Ovary (tissue), 7 donors: ENCODE measurements at regions not wholly inside any gene's neighbourhood (a gene's known extent, or its start where the extent isn't known, plus 50 kb on each side); places are given as distances from the start of the nearest gene placed in this dataset.

ENCODE experiments used
- DNase-seq, 5 donors: peaks; one replicate each; pipeline ENCODE4 v3.0.0-alpha.2; 2019 to 2020
- H3K27ac ChIP-seq, 2 donors: fragments of 200-600 bp; one replicate each; pipeline versions ENCODE4 v1.5.1 to v1.8.0; 2019 to 2022
- H3K27me3 ChIP-seq: fragments of 200-600 bp; one replicate; pipeline ENCODE4 v1.8.0; 2022
- H3K36me3 ChIP-seq: fragments of 200-600 bp; sonication (generic); one replicate; pipeline ENCODE4 v1.5.1; 2019
- H3K4me1 ChIP-seq: one replicate; pipeline ENCODE4 v1.8.1; 2013; ENCODE audit warnings: mild to moderate bottlenecking, moderate library complexity; ENCODE audit not compliant: insufficient read depth
- H3K4me3 ChIP-seq: fragments of 200-600 bp; sonication (generic); one replicate; pipeline ENCODE4 v1.5.1; 2017
- H3K9me3 ChIP-seq, 2 donors: fragments of 200-600 bp in 1 of 2; sonication (generic) in 1 of 2; one replicate each; pipeline versions ENCODE4 v1.5.1 to v1.8.1; 2013 to 2019; ENCODE audit warnings: mild to moderate bottlenecking in 1 of 2, moderate library complexity in 1 of 2
- EP300 ChIP-seq: sonication (generic); formaldehyde crosslinking; IDR thresholded peaks from one replicate; pipeline ENCODE4 v1.6.1; 2017; ENCODE audit warnings: antibody characterized with exemption
- POLR2A ChIP-seq: fragments of 450-650 bp; IDR thresholded peaks from one replicate; pipeline ENCODE4 v1.6.1; 2017; ENCODE audit warnings: antibody characterized with exemption, mild to moderate bottlenecking, moderate library complexity
- WGBS, 3 donors: extraction: QIAGEN DNeasy Blood & Tissue Kit in 1 of 3; methylation state at CpG; one replicate each; pipeline versions ENCODE4 v1.1.5 to v1.1.7; 2013 to 2017; 5-methylcytosine and 5-hydroxymethylcytosine counted together
- intact Hi-C, 4 donors: fragments of 100-400 bp; cut with DNase I; formaldehyde crosslinking; loops; one replicate each; pipeline versions ENCODE4 v1.11.0 to v1.15.1; 2022 to 2023
- TF ChIP-seq, protein P1 (sequence below), 3 donors: fragments of 450-650 bp in 2 of 3; fragments of 200-600 bp in 1 of 3; IDR thresholded peaks; one replicate each; pipeline versions ENCODE4 v1.5.1 to v1.8.0; 2016 to 2022; ENCODE audit warnings: antibody characterized with exemption in 3 of 3, mild to moderate bottlenecking in 1 of 3
- donor health status: DM: no; HTN: no; CAD: no; lungs with moderate emphysema.
- donor health status: DM: no; HTN: no; CAD: no.
- donor health status: Bipolar disorder and iron deficiency.
- donor health status: DM: no; HTN: no; CAD: no.
- donor health status: DM: yes; HTN: yes; CAD: no.

- WGBS, 3 donors: 51 to 76% (median 69%) methylated on average over 2 of the region's 2 CpGs
Measured at GRCh38 chr18:47471784-47472183, 220.3 kb upstream of the SKOR2 start.

GRCh38 chr18:47470941-47471340 is 219.5 kb upstream of the SKOR2 start:
- Histone ChIP-seq H3K4me3 (no peak overlapping the region), H3K36me3 (no peaks in the 10 kb centered on the region), H3K4me1 (no peaks in the 10 kb centered on the region), H3K27ac (no peak overlapping the region), H3K27me3 (no peaks in the 10 kb centered on the region), H3K9me3 (no peaks in the 10 kb centered on the region)
- 65 to 70% (median 66%) methylated on average over 2 of the region's 2 CpGs for WGBS, 3 donors
- intact Hi-C loops: no loop called here
- TF ChIP-seq, protein P1, sequence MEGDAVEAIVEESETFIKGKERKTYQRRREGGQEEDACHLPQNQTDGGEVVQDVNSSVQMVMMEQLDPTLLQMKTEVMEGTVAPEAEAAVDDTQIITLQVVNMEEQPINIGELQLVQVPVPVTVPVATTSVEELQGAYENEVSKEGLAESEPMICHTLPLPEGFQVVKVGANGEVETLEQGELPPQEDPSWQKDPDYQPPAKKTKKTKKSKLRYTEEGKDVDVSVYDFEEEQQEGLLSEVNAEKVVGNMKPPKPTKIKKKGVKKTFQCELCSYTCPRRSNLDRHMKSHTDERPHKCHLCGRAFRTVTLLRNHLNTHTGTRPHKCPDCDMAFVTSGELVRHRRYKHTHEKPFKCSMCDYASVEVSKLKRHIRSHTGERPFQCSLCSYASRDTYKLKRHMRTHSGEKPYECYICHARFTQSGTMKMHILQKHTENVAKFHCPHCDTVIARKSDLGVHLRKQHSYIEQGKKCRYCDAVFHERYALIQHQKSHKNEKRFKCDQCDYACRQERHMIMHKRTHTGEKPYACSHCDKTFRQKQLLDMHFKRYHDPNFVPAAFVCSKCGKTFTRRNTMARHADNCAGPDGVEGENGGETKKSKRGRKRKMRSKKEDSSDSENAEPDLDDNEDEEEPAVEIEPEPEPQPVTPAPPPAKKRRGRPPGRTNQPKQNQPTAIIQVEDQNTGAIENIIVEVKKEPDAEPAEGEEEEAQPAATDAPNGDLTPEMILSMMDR (IDR thresholded peaks at IDR 0.05): no peak
- no peak for TF ChIP-seq POLR2A
- no peak for DNase-seq

More at GRCh38 chr18:47471784-47472183, 220.3 kb upstream of the SKOR2 start:
- H3K27me3 ChIP-seq: no peaks in the 10 kb centered on the region
- no peak overlapping the region for H3K27ac ChIP-seq
- no peaks in the 10 kb centered on the region for H3K36me3 ChIP-seq
- H3K9me3 ChIP-seq: no peaks in the 10 kb centered on the region
- H3K4me3 ChIP-seq: no peak overlapping the region
- H3K4me1 ChIP-seq: no peaks in the 10 kb centered on the region
- intact Hi-C loops: no loop called here
- TF ChIP-seq EP300: no peak
- no peak for TF ChIP-seq POLR2A
- TF ChIP-seq, protein P1 (IDR thresholded peaks at IDR 0.05): no peak
- DNase-seq: no peak

- H3K9me3 ChIP-seq: no peaks in the 10 kb centered on the region
- H3K27ac ChIP-seq: no peak overlapping the region
- intact Hi-C loops: no loop called here
- no peak for DNase-seq
- no peaks in the 10 kb centered on the region for H3K4me1 ChIP-seq
- 25 to 37% (median 33%) methylated on average over 2 of the region's 2 CpGs for WGBS, 3 donors
- H3K36me3 ChIP-seq: no peaks in the 10 kb centered on the region
- TF ChIP-seq, protein P1 (IDR thresholded peaks at IDR 0.05): no peak
- H3K4me3 ChIP-seq: no peak overlapping the region
- H3K27me3 ChIP-seq: no peaks in the 10 kb centered on the region
Measured at GRCh38 chr18:47469576-47469975, 218.1 kb upstream of the SKOR2 start.

DNA sequence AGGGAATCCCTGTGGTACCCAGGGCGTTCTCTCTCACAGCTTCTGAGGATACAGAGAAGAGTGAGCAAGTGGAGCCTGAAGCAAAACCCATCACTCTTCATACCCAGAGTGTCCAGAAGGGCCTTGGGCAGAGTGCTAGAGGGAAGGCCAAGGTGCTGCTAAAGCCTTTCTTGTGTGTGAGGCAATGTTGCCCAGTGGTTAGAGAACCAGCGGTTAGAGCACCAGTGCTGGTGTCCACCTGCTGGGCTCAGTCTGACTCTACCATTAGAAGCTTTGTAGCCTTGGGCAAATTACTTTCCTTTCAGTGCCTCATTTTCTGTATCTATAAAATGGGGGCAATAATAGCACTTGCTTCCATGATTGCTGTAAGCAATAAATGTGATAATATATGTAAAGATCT is 210.5 kb upstream of the SKOR2 start:
- intact Hi-C loops: no loop called here
- Histone ChIP-seq H3K36me3 (no peaks in the 10 kb centered on the region), H3K9me3 (no peaks in the 10 kb centered on the region), H3K27ac (no peak overlapping the region), H3K4me3 (no peak overlapping the region), H3K4me1 (no peaks in the 10 kb centered on the region), H3K27me3 (no peaks in the 10 kb centered on the region)
- TF ChIP-seq POLR2A (no peak), EP300 (no peak)
- TF ChIP-seq, protein P1 (IDR thresholded peaks at IDR 0.05): no peak
- WGBS, 3 donors: 77 to 90% (median 84%) methylated on average over 2 of the region's 2 CpGs
- DNase-seq: no peak
